Endothelial cell of umbilical vein (primary cell): ENCODE measurements at regions not wholly inside any gene's neighbourhood (a gene's known extent, or its start where the extent isn't known, plus 50 kb on each side); places are given as distances from the start of the nearest gene placed in this dataset.

ENCODE experiments used
- BruUV-seq: library from RNA; stranded (reverse); fragments of 400-500 nt; replicated peaks from 2 replicates; lab custom pipeline; 2021; lab: Mats Ljungman, UMichigan
- CTCF ChIA-PET: fragments of 300-600, 350-600 bp; sonication (Branson Sonifier 250); formaldehyde crosslinking; loops from one replicate; lab custom pipeline; 2021; ENCODE audit warnings: antibody characterized with exemption, inconsistent platforms; lab: Charles Lee
- POLR2A ChIA-PET: fragments of 300-600, 350-600 bp; sonication (Branson Sonifier 250); formaldehyde crosslinking; loops from one replicate; lab custom pipeline; 2021; ENCODE audit warnings: antibody characterized with exemption, inconsistent platforms; lab: Charles Lee
- DNase-seq: peaks from one replicate; pipeline ENCODE4 v3.0.0-alpha.2; 2011; ENCODE audit warnings: low read depth, low spot score
- FAIRE-seq: peaks from 2 replicates; lab custom pipeline; 2011; peaks lifted over from hg19 to GRCh38; lab: Jason Lieb, UNC
- H2AFZ ChIP-seq: 2 replicates; pipeline ENCODE4 v1.6.0; 2012; ENCODE audit warnings: low read depth, low read length, control low read depth, inconsistent platforms
- H3K27ac ChIP-seq: 2 replicates; pipeline ENCODE4 v1.5.1; 2011; ENCODE audit warnings: low read depth, mild to moderate bottlenecking, control low read depth, low read length, moderate library complexity; ENCODE audit not compliant: insufficient read depth
- H3K27me3 ChIP-seq, 2 experiments: 2 replicates each; pipeline versions ENCODE4 v1.6.0 to v1.6.1; 2011; ENCODE audit warnings: low read length in 2 of 2, mixed read lengths in 1 of 2; ENCODE audit not compliant: control insufficient read depth in 2 of 2, insufficient read depth in 2 of 2
- H3K36me3 ChIP-seq, 2 experiments: 2 replicates in 1 of 2; 3 replicates in 1 of 2; pipeline ENCODE4 v1.5.1; 2011; ENCODE audit warnings: low read length in 2 of 2, mild to moderate bottlenecking in 1 of 2, moderate library complexity in 1 of 2; ENCODE audit not compliant: control insufficient read depth in 2 of 2, insufficient read depth in 2 of 2; ENCODE audit errors: extremely low read depth in 1 of 2
- H3K4me1 ChIP-seq: 3 replicates; pipeline ENCODE4 v1.5.1; 2011; ENCODE audit warnings: mild to moderate bottlenecking, low read length; ENCODE audit not compliant: control insufficient read depth, insufficient read depth; ENCODE audit errors: extremely low read depth
- H3K4me2 ChIP-seq: 2 replicates; pipeline ENCODE4 v1.6.1; 2011; ENCODE audit warnings: low read length, control low read depth, mixed read lengths; ENCODE audit not compliant: insufficient read depth
- H3K4me3 ChIP-seq, 3 experiments: fragments of 200-600 bp in 1 of 3; sonication (generic), shearing (Covaris generic) in 1 of 3; replicated peaks in 1 of 3; 2 replicates each; pipeline ENCODE4 v1.5.1; 2011 to 2016; ENCODE audit warnings: control low read depth in 3 of 3, low read length in 3 of 3, mild to moderate bottlenecking in 2 of 3, inconsistent platforms in 1 of 3, low read depth in 1 of 3, moderate library complexity in 1 of 3; ENCODE audit not compliant: insufficient read depth in 1 of 3
- H3K79me2 ChIP-seq: 2 replicates; pipeline ENCODE4 v1.6.0; 2012; ENCODE audit warnings: low read length, inconsistent platforms; ENCODE audit not compliant: control insufficient read depth, insufficient read depth
- H3K9ac ChIP-seq: replicated peaks from 2 replicates; pipeline ENCODE3; 2011; ENCODE audit warnings: low read length, control low read depth; ENCODE audit not compliant: insufficient read depth; ENCODE audit errors: extremely low read depth
- H3K9me1 ChIP-seq: replicated peaks from 3 replicates; pipeline ENCODE4 v1.6.0; 2011; ENCODE audit warnings: mild to moderate bottlenecking, low read length; ENCODE audit not compliant: control insufficient read depth, insufficient read depth; ENCODE audit errors: extremely low read depth
- H3K9me3 ChIP-seq: replicated peaks from 2 replicates; pipeline ENCODE4 v1.5.1; 2012; ENCODE audit warnings: low read length, inconsistent platforms; ENCODE audit not compliant: control insufficient read depth, insufficient read depth
- H4K20me1 ChIP-seq: replicated peaks from 2 replicates; pipeline ENCODE3; 2011; ENCODE audit warnings: mild to moderate bottlenecking, low read length; ENCODE audit not compliant: control insufficient read depth, insufficient read depth; ENCODE audit errors: extremely low read depth
- EZH2 ChIP-seq: IDR thresholded peaks from 2 replicates; pipeline ENCODE4 v1.6.1; 2012; ENCODE audit warnings: borderline replicate concordance, low read depth, mild to moderate bottlenecking, moderate library complexity, low read length, inconsistent platforms; ENCODE audit not compliant: severe bottlenecking
- FOS ChIP-seq: IDR thresholded peaks from 2 replicates; pipeline ENCODE4 v1.6.1; 2011; ENCODE audit warnings: mild to moderate bottlenecking, low read length, moderate library complexity, borderline replicate concordance; ENCODE audit not compliant: insufficient read depth
- GATA2 ChIP-seq: IDR thresholded peaks from 2 replicates; pipeline ENCODE4 v1.7.0; 2011; ENCODE audit warnings: low read depth, mild to moderate bottlenecking, moderate library complexity, mixed read lengths, low read length; ENCODE audit not compliant: insufficient read length, insufficient read depth
- JUN ChIP-seq: IDR thresholded peaks from 2 replicates; pipeline ENCODE4 v1.6.1; 2011; ENCODE audit warnings: borderline replicate concordance, low read depth; ENCODE audit not compliant: insufficient read length, insufficient read depth
- MAX ChIP-seq: IDR thresholded peaks from 2 replicates; pipeline ENCODE4 v1.6.1; 2011; ENCODE audit not compliant: insufficient read depth, insufficient read length
- MYC ChIP-seq: IDR thresholded peaks from one replicate; pipeline ENCODE4 v1.6.1; 2011; ENCODE audit warnings: mild to moderate bottlenecking, low read depth, low read length
- POLR2A ChIP-seq: IDR thresholded peaks from 2 replicates; pipeline ENCODE4 v1.6.1; 2012; ENCODE audit warnings: low read depth, mild to moderate bottlenecking, control low read depth, low read length
- POLR2AphosphoS5 ChIP-seq: IDR thresholded peaks from 2 replicates; pipeline ENCODE4 v1.6.1; 2012; ENCODE audit warnings: low read depth, mild to moderate bottlenecking, control low read depth, low read length, moderate library complexity; ENCODE audit not compliant: insufficient read depth
- dilution Hi-C: fragments of 300-500 bp; cut with MboI; formaldehyde crosslinking; loops from one replicate; pipeline ENCODE4 v1.15.0; 2019; ENCODE audit warnings: low sequenced_read_pairs; ENCODE audit not compliant: extremely low pct_ligation_motif_present
- intact Hi-C: fragments of 100-400 bp; cut with micrococcal nuclease; formaldehyde crosslinking; loops from one replicate; pipeline ENCODE4 v1.10.0; 2022
- TF ChIP-seq, protein P1 (sequence below), 2 donors: IDR thresholded peaks; 1 replicate in 1 of 2; 2 replicates in 1 of 2; pipeline ENCODE4 v1.5.1; 2011; ENCODE audit warnings: low read length in 2 of 2, mild to moderate bottlenecking in 2 of 2, moderate library complexity in 2 of 2, control low read depth in 1 of 2, inconsistent platforms in 1 of 2, low read depth in 1 of 2; ENCODE audit not compliant: insufficient read depth in 1 of 2; ENCODE audit errors: extremely low read depth in 1 of 2

DNA sequence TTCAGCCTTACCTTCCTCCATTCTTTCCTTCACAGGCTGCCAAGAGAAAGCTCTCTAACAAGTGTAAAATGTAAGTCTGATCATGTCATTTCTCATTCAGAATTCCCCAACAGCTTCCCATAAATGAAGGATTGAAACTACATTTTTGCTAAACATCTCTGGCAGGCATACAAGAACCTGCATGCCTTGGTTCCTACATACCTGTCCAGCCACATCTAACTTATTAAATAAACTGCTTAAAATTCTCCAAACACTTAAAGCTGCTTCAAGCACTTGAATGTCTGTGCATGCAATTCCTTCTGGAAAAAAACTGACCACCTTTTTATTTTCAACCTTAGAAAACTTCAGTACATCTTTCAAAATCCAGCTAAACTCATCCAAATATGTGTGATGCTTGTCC is 84.4 kb upstream of the DCN start:
- H3K27me3 ChIP-seq: no peaks in the 10 kb centered on the region
- POLR2A ChIA-PET: no interaction called here
- no peak overlapping the region for H3K9ac ChIP-seq
- no peaks in the 10 kb centered on the region for H3K9me3 ChIP-seq
- FAIRE-seq (no peak), DNase-seq (no peak)
- H4K20me1 ChIP-seq: no peaks in the 10 kb centered on the region
- H3K79me2 ChIP-seq: no peaks in the 10 kb centered on the region
- no peak overlapping the region for H3K4me2 ChIP-seq
- H3K36me3 ChIP-seq: no peaks in the 10 kb centered on the region
- intact Hi-C loops (no loop called here), dilution Hi-C loops (no loop called here)
- no peak overlapping the region for H2AFZ ChIP-seq
- no peak overlapping the region for H3K4me3 ChIP-seq
- no peak for TF ChIP-seq POLR2A
- no peak for TF ChIP-seq GATA2
- TF ChIP-seq EZH2: no peak
- no peak for TF ChIP-seq JUN
- TF ChIP-seq MAX: no peak
- TF ChIP-seq FOS: no peak
- TF ChIP-seq MYC: no peak
- no peak for TF ChIP-seq POLR2AphosphoS5
- TF ChIP-seq, protein P1, sequence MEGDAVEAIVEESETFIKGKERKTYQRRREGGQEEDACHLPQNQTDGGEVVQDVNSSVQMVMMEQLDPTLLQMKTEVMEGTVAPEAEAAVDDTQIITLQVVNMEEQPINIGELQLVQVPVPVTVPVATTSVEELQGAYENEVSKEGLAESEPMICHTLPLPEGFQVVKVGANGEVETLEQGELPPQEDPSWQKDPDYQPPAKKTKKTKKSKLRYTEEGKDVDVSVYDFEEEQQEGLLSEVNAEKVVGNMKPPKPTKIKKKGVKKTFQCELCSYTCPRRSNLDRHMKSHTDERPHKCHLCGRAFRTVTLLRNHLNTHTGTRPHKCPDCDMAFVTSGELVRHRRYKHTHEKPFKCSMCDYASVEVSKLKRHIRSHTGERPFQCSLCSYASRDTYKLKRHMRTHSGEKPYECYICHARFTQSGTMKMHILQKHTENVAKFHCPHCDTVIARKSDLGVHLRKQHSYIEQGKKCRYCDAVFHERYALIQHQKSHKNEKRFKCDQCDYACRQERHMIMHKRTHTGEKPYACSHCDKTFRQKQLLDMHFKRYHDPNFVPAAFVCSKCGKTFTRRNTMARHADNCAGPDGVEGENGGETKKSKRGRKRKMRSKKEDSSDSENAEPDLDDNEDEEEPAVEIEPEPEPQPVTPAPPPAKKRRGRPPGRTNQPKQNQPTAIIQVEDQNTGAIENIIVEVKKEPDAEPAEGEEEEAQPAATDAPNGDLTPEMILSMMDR (IDR thresholded peaks at IDR 0.05; ENCODE audit: extremely low read depth in 1 of 2, insufficient read depth in 1 of 2, low read depth in 1 of 2, low read length in 2 of 2): no peak
- BruUV-seq: no TSS peak
- CTCF ChIA-PET: interaction anchor here (0.9 to 1.2 kb wide), 2 partner anchors 20 to 322 kb away, joined by 3 read pairs; no protein-coding TSS in a partner anchor
- peaks cover 3% of the 10 kb centered on the region for H3K4me1 ChIP-seq
- H3K9me1 ChIP-seq: no peaks in the 10 kb centered on the region
- H3K27ac ChIP-seq: no peak overlapping the region
